Liver (tissue), 8 donors: ENCODE measurements at regions not wholly inside any gene's neighbourhood (a gene's known extent, or its start where the extent isn't known, plus 50 kb on each side); places are given as distances from the start of the nearest gene placed in this dataset.

Experiments
- DNase-seq: peaks from one replicate; pipeline ENCODE4 v3.0.0-alpha.2; 2017; ENCODE audit warnings: low spot score
- H3K27ac ChIP-seq, 2 donors: one replicate each; pipeline ENCODE4 v1.7.0; 2013; ENCODE audit warnings: inconsistent platforms in 2 of 2, low read length in 2 of 2, control low read depth in 1 of 2, low read depth in 1 of 2, mild to moderate bottlenecking in 1 of 2
- H3K27me3 ChIP-seq, 4 donors: one replicate each; pipeline versions ENCODE4 v1.6.1 to v1.7.0; 2013; ENCODE audit warnings: low read length in 3 of 4, inconsistent platforms in 1 of 4, mild to moderate bottlenecking in 1 of 4, moderate library complexity in 1 of 4; ENCODE audit not compliant: control insufficient read depth in 4 of 4, insufficient read depth in 4 of 4
- H3K36me3 ChIP-seq, 4 donors: one replicate each; pipeline versions ENCODE4 v1.6.1 to v1.7.0; 2013; ENCODE audit warnings: low read length in 3 of 4, mild to moderate bottlenecking in 3 of 4, low read depth in 1 of 4, moderate library complexity in 1 of 4; ENCODE audit not compliant: control insufficient read depth in 4 of 4, insufficient read depth in 3 of 4
- H3K4me1 ChIP-seq, 4 donors: one replicate each; pipeline versions ENCODE4 v1.6.1 to v1.7.0; 2013; ENCODE audit warnings: low read length in 3 of 4, mild to moderate bottlenecking in 3 of 4, moderate library complexity in 1 of 4; ENCODE audit not compliant: control insufficient read depth in 4 of 4, insufficient read depth in 4 of 4
- H3K4me3 ChIP-seq, 3 donors: one replicate each; pipeline versions ENCODE4 v1.6.1 to v1.7.0; 2013; ENCODE audit warnings: low read length in 3 of 3, control low read depth in 1 of 3, low read depth in 1 of 3, mild to moderate bottlenecking in 1 of 3
- H3K9ac ChIP-seq, 2 donors: one replicate each; pipeline ENCODE4 v1.7.0; 2013; ENCODE audit warnings: low read length in 2 of 2, mild to moderate bottlenecking in 2 of 2, moderate library complexity in 2 of 2, control low read depth in 1 of 2, low read depth in 1 of 2
- H3K9me3 ChIP-seq, 4 donors: one replicate each; pipeline versions ENCODE4 v1.6.1 to v1.7.0; 2013; ENCODE audit warnings: low read length in 3 of 4; ENCODE audit not compliant: control insufficient read depth in 4 of 4
- ATF3 ChIP-seq: IDR thresholded peaks from 2 replicates; pipeline ENCODE4 v1.6.1; 2016; ENCODE audit warnings: antibody characterized with exemption
- CTCF ChIP-seq: fragments of 150-350 bp; IDR thresholded peaks from 2 replicates; pipeline ENCODE4 v1.5.1; 2017; ENCODE audit warnings: improper control_type of control experiment, low read depth, low read length; ENCODE audit not compliant: missing input control
- EGR1 ChIP-seq, 2 donors: IDR thresholded peaks; 2 replicates each; pipeline ENCODE4 v1.6.1; 2016 to 2018; ENCODE audit warnings: antibody characterized with exemption in 2 of 2, low read depth in 2 of 2
- FOXA1 ChIP-seq: IDR thresholded peaks from 2 replicates; pipeline ENCODE4 v1.6.1; 2016; ENCODE audit warnings: antibody characterized with exemption
- FOXA2 ChIP-seq: IDR thresholded peaks from 2 replicates; pipeline ENCODE4 v1.6.1; 2016; ENCODE audit warnings: antibody characterized with exemption
- GABPA ChIP-seq, 2 donors: IDR thresholded peaks in 1 of 2; conservative IDR thresholded peaks in 1 of 2; 2 replicates each; pipeline ENCODE4 v1.6.1; 2016; ENCODE audit warnings: antibody characterized with exemption in 2 of 2, mild to moderate bottlenecking in 1 of 2, moderate library complexity in 1 of 2
- HNF4A ChIP-seq, 2 donors: conservative IDR thresholded peaks; 2 replicates each; pipeline ENCODE4 v1.6.1; 2016; ENCODE audit warnings: antibody characterized with exemption in 2 of 2, mild to moderate bottlenecking in 2 of 2
- HNF4G ChIP-seq: IDR thresholded peaks from 2 replicates; pipeline ENCODE4 v1.6.1; 2016; ENCODE audit warnings: antibody characterized with exemption
- JUND ChIP-seq, 2 donors: IDR thresholded peaks; 2 replicates each; pipeline ENCODE4 v1.6.1; 2016; ENCODE audit warnings: antibody characterized with exemption in 2 of 2
- MAX ChIP-seq: IDR thresholded peaks from 2 replicates; pipeline ENCODE4 v1.6.1; 2016; ENCODE audit warnings: antibody characterized with exemption
- NR2F2 ChIP-seq: IDR thresholded peaks from 2 replicates; pipeline ENCODE4 v1.6.1; 2016; ENCODE audit warnings: antibody characterized with exemption
- RAD21 ChIP-seq, 2 donors: IDR thresholded peaks; 2 replicates each; pipeline ENCODE4 v1.6.1; 2016; ENCODE audit warnings: antibody characterized with exemption in 2 of 2, mild to moderate bottlenecking in 2 of 2
- REST ChIP-seq: IDR thresholded peaks from 2 replicates; pipeline ENCODE4 v1.6.1; 2016; ENCODE audit warnings: antibody characterized with exemption, mild to moderate bottlenecking
- RXRA ChIP-seq, 2 donors: IDR thresholded peaks; 2 replicates each; pipeline ENCODE4 v1.6.1; 2017 to 2018; ENCODE audit warnings: antibody characterized with exemption in 2 of 2, mild to moderate bottlenecking in 1 of 2
- SP1 ChIP-seq: IDR thresholded peaks from 2 replicates; pipeline ENCODE4 v1.6.1; 2018; ENCODE audit warnings: antibody characterized with exemption, mild to moderate bottlenecking
- TAF1 ChIP-seq: conservative IDR thresholded peaks from 2 replicates; pipeline ENCODE4 v1.6.1; 2016; ENCODE audit warnings: antibody characterized with exemption, mild to moderate bottlenecking
- YY1 ChIP-seq: IDR thresholded peaks from 2 replicates; pipeline ENCODE4 v1.6.1; 2016; ENCODE audit warnings: antibody characterized with exemption, mild to moderate bottlenecking
- ZBTB33 ChIP-seq: IDR thresholded peaks from 2 replicates; pipeline ENCODE4 v1.6.1; 2016; ENCODE audit warnings: antibody characterized with exemption
- WGBS: extraction: QIAGEN DNeasy Blood & Tissue Kit; methylation state at CpG from one replicate; pipeline ENCODE4 v1.1.7; 2013; 5-methylcytosine and 5-hydroxymethylcytosine counted together
- donor health status: healthy.
- donor health status: healthy.
- donor health status: healthy.
- donor health status: healthy.
- donor health status: healthy.

- Histone ChIP-seq H3K4me3 (no peak overlapping the region), H3K36me3 (no peaks in the 10 kb centered on the region), H3K27me3 (no peaks in the 10 kb centered on the region), H3K9ac (no peak overlapping the region), H3K9me3 (no peaks in the 10 kb centered on the region), H3K4me1 (peaks cover 0 to 6% (median 0%) of the 10 kb centered on the region in 4 donors), H3K27ac (no peak overlapping the region)
- TF ChIP-seq YY1 (no peak), MAX (no peak), HNF4A (conservative IDR thresholded peaks at IDR 0.05) (no peak), RXRA (IDR thresholded peaks at IDR 0.05) (no peak), NR2F2 (no peak), FOXA1 (no peak), TAF1 (no peak), CTCF (no peak), EGR1 (IDR thresholded peaks at IDR 0.05; ENCODE audit: low read depth in 2 of 2) (no peak), ATF3 (no peak), RAD21 (IDR thresholded peaks at IDR 0.05) (no peak), FOXA2 (no peak), JUND (IDR thresholded peaks at IDR 0.05) (no peak), HNF4G (no peak), ZBTB33 (no peak), GABPA (IDR thresholded peaks at IDR 0.05 in 1 of 2, conservative IDR thresholded peaks at IDR 0.05 in 1 of 2) (no peak), SP1 (no peak), REST (no peak)
- WGBS, result 99% methylated on average over 3 of the region's 3 CpGs
- no peak for DNase-seq
Observed at GRCh38 chr4:128428397-128428796, 140.8 kb upstream of the PGRMC2 start.
